ENCODE measurements at regions not wholly inside any gene's neighbourhood (a gene's known extent, or its start where the extent isn't known, plus 50 kb on each side); places are given as distances from the start of the nearest gene placed in this dataset.
A peak's percentile ranks its signal among the peaks of the same experiment; 100 is the strongest.

DNA sequence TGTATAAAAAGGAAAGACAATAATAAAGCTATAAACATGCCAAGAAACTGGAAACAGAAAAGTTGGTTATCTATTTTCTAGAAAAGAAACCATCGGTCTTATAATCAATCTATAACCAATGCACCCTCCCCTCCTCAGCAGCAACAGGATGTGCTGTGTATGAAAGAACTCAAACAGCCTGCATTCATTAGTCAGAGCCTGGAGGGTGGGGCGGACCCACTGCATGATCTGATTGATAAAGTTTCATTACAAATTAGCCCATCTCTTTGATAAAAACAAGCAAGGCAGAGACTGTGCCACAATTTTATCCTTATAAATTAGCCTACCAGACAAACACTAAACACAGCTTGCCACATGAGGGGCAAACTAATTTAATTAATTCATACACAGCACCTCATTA is 448.1 kb downstream of the BCAT1 start:
- DNase-seq, result no peak

- no peak for DNase-seq
Measured at GRCh38 chr12:24500421-24500820, 448.5 kb downstream of the BCAT1 start.

DNA sequence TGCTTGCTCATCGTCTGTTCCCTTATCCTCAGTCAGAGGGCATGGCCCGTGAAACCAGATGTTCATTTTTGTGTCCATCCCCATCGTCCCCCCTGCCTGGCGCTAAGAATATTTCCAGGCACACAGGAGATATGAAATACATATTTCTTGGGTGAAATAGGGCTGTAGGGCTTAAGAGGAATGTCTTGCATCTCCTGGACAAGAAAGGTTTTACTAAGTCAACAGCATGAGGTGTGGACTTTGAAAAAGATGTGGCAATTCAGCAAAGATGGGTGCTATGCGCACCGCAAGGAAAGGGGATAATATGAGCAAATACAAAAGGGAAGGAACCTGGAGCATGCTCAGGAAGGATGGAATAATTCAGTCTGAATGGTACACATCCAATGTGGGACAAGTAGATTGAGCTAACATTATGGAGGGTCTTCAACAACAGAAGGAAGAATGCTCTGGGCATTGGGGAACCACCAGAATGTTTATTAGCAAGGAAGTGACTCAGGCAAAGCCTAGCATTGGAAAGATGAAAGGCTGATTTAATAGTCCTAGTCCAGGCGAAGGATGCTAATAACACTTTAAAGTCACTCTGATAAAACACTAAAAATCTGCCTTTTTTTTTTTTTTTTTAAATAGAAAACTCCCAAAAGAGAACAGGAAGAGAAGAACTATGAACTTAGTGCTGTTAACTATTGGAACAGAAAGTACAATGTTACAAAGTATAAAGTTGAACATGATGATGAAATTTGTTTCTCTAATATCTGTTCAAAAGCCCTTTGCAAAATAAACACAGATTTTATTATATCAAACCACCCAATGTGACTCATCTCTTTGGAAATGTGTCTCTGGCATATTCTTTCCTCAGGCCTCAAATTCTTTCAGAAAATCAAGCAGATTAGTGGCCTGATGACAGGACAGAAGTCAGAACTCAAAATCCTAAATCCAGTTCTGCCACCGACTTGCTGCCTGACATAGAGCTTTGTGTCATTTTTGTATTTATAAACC is 449.5 kb downstream of the BCAT1 start:
- DNase-seq, result no peak

DNA sequence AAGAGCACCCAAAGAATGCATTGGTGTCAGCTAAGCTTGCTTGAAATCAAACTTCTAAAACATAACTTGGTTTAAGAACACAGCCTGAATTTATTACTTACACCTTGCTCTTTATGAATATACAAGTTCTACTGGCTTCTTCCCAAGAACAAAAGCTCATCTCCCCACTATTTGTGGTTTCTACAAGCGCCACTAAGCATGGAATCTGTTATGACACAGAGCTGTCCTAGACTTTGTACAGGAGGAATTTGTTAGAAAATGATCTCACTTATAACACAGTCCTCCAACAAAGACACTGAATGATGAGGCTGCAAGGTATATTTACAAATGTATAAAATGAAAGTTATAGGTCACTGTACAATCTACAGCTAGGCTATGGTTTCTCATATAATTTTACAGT is 452.1 kb downstream of the BCAT1 start:
- DNase-seq, result no peak

GRCh38 chr12:24494401-24494800 is 454.5 kb downstream of the BCAT1 start:
- no peak for DNase-seq

DNA sequence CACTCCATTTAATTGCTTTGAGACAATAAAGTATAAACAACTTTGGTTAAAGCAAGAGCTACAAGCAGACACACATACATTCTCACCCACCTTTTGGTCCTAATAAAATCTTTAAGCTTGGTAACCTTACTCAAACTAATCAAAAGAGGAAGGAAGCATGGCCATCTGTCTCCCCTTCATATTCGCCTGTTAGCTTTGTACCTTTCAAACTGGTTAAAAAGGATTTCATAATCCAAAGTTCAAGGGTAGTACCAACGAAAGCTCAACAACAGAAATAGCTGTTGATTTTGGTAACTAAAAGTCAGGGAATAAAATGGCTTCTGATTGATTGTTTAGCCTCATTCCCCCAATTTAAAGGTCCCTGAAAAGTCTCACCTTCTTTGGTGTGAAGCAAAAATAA is 456.9 kb downstream of the BCAT1 start:
- DNase-seq, result peak; percentile 60

DNA sequence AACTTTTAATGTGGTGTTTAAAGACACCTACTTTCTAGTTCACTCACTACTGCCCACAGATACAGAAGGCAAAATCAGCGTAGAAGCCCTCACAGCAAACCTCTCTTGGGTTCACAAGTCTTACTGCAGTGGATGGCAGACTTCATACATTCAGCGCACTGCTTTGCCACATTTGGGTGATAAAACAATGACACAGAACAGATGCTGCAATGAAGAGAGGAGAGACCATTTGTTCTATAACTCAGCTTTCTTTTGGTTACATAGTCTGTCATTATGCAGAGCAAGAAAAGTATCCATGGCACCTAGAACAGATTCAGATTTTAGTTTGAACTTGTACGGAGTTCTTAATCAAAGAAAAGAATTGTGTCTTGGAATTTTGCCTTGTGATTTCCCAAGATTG is 459.0 kb downstream of the BCAT1 start:
- no peak for DNase-seq

GRCh38 chr12:24488906-24489619 is 459.8 kb downstream of the BCAT1 start:
- DNase-seq, result no peak

GRCh38 chr12:24488091-24488596 is 460.8 kb downstream of the BCAT1 start:
- DNase-seq, result no peak

DNA sequence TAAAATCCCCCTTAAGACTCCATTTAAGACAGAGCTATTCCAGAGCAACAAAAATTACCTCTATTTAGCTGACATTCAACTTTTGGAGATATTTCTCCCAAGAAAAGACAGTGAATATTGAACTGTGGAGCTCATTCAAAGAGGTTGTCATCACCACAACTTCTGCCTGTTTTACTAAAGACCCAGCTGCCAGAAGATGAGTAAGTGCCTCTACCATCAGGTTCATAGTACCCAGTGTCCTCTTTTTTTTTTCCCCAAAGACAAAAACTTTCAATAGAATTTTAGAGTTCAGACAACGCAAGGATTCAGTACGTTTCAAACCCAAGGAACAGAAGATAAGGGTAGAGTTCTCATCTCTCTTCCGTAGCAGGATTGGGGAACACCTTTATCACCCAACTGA is 461.3 kb downstream of the BCAT1 start:
- DNase-seq, result no peak

DNA sequence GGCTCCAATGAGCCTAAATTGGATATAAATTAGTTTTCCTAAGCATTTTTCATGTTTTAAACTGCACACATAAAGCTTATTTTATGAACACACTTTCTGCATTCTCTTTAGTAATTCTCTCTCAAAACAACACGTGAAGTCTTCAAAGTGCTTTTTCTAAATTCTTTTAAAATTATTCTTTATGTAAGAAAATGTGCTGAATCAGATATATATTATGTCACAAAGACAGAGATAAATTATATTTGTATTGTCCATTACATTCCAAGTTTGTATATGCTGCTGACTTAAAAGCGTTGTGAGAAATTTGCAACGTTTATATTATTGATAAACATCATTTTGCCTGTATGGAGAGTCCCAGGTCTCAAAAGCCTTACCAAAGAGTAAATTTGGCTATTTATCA is 465.2 kb downstream of the BCAT1 start:
- DNase-seq, result no peak

- DNase-seq, result no peak
Measured at GRCh38 chr12:24482882-24483604, 465.9 kb downstream of the BCAT1 start.

- DNase-seq, result no peak
Measured at GRCh38 chr12:24482044-24482443, 466.9 kb downstream of the BCAT1 start.

GRCh38 chr12:24480766-24481449 is 468.0 kb downstream of the BCAT1 start:
- no peak for DNase-seq

GRCh38 chr12:24479131-24479530 is 469.8 kb downstream of the BCAT1 start:
- DNase-seq, result no peak

DNA sequence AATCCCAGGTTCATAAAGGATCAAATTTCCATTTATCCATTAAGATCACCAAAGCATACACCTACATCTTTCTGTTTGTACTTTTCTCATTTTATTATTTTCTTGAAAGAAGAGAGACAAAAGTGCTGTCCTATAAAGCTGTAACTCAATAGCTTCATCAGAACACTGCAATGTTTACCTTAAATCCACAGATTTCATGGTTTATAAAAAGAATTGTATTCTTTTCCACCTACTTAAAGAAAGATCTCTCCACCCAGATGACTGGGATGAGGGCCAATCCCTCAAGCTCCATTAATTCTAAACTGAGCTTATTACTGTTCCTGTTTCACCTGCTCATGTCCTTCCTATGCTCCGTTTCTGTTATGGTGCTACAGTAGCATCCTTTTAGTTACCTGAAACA is 470.6 kb downstream of the BCAT1 start:
- no peak for DNase-seq

GRCh38 chr12:24476310-24476709 is 472.6 kb downstream of the BCAT1 start:
- DNase-seq, result no peak

DNA sequence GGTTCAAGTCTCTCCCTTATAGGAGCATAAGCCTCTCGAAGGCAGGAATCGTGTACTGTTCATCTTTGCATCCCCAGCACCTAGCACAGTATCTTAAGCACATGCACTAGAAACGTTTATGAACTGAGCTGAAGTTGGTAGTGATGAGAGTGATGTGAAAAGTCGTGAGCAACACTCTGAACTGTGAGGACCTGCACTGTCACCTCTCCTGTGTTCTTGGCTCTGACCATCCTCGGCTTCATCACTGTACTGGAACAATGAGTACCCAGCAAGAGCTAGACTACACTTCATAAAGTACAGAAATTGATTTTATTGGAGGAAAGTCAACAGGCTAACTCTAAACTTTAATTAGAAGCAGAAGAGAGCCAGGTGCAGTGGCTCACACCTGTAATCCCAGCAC is 473.6 kb downstream of the BCAT1 start:
- no peak for DNase-seq

GRCh38 chr12:24473097-24473496 is 475.8 kb downstream of the BCAT1 start:
- DNase-seq, result no peak

DNA sequence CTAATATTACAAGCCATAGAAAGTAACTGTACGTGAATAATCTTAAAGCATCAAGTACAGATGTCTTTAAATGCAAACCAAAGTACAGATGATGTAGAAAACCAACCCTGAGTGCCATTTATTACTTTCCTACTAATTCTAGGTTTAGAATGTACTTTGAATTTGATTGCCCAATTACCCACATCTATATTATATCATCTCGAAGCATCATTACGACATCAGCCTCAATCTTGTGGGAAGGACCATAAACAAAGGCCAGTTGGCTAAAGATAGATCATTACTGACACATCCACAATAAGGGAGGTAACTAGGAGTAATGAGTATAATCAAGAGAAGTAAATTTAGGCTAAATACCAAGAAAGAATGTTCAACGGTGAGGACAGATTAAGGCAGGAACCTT is 478.9 kb downstream of the BCAT1 start:
- DNase-seq, result peak; percentile 57 to 70

GRCh38 chr12:24469089-24469488 is 479.8 kb downstream of the BCAT1 start:
- DNase-seq, result no peak

DNA sequence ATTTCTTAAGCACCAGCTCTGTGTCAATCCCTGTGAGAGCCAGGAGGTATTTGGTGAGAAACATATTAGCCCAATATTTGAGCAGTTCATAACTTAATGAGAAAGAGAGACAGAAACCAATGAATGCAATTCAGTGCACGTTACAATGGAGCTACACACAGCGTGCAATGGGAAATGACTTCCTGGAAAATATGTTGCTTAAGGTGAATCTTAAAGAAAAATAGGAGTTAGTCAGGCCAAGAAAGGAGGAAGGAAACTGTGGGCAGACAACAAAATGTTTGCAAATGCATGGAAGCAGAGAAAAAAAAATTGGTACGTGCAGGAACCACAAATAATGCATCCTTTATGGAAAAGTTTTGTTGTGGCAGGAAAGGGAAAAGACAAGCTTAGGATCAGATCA is 481.7 kb downstream of the BCAT1 start:
- DNase-seq, result peak; percentile 35 to 58

DNA sequence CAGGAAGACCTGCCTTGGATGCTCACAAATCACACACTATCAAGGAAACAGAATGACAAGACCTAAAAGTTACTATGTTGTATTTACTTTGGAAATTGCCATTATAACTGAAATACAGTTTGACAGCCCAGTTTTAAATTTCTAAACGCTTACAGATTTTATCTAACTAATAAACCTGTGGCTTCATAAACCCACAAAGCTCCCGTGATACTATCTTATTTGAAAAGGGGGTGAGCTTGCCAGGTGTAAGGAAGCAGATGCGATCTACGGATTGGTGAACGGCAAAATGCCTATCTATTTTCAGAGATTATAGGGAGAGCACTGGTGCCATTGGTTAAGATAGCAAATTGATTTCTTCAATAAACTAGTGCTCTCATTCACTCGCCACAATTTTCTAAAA is 485.5 kb downstream of the BCAT1 start:
- no peak for DNase-seq

All from AML-193 (cell line).